Esophagus muscularis mucosa (tissue), 4 donors: ENCODE measurements at regions not wholly inside any gene's neighbourhood (a gene's known extent, or its start where the extent isn't known, plus 50 kb on each side); places are given as distances from the start of the nearest gene placed in this dataset.

Source experiments
- DNase-seq: peaks from one replicate; pipeline ENCODE4 v3.0.0-alpha.2; 2017; ENCODE audit errors: extremely low spot score
- H3K27ac ChIP-seq, 4 donors: fragments of 200-600 bp; sonication (generic); replicated peaks in 1 of 4; 1 replicate in 3 of 4; 2 replicates in 1 of 4; pipeline ENCODE4 v1.5.1; 2016 to 2019; ENCODE audit warnings: mild to moderate bottlenecking in 1 of 4
- H3K27me3 ChIP-seq, 4 donors: fragments of 200-600 bp; sonication (generic); one replicate each; pipeline versions ENCODE4 v1.5.1 to v1.6.0; 2016 to 2019
- H3K36me3 ChIP-seq, 4 donors: fragments of 200-600 bp; sonication (generic); one replicate each; pipeline ENCODE4 v1.5.1; 2016 to 2019
- H3K4me1 ChIP-seq, 4 donors: fragments of 200-600 bp; sonication (generic); one replicate each; pipeline ENCODE4 v1.5.1; 2016 to 2019
- H3K4me3 ChIP-seq, 4 donors: fragments of 200-600 bp; sonication (generic); 1 replicate in 2 of 4; 2 replicates in 2 of 4; pipeline ENCODE4 v1.5.1; 2016 to 2019; ENCODE audit warnings: mild to moderate bottlenecking in 4 of 4, moderate library complexity in 1 of 4
- H3K9me3 ChIP-seq, 4 donors: fragments of 200-600 bp; sonication (generic); 1 replicate in 3 of 4; 2 replicates in 1 of 4; pipeline ENCODE4 v1.5.1; 2016 to 2019
- EP300 ChIP-seq: sonication (generic); formaldehyde crosslinking; IDR thresholded peaks from one replicate; pipeline ENCODE4 v1.6.1; 2017; ENCODE audit warnings: antibody characterized with exemption
- POLR2A ChIP-seq: fragments of 450-650 bp; IDR thresholded peaks from one replicate; pipeline ENCODE4 v1.6.1; 2017; ENCODE audit warnings: antibody characterized with exemption, moderate library complexity, mild to moderate bottlenecking, low read depth
- POLR2AphosphoS5 ChIP-seq, 2 donors: sonication (generic); formaldehyde crosslinking; IDR thresholded peaks; one replicate each; pipeline ENCODE4 v1.6.1; 2017; ENCODE audit warnings: antibody characterized with exemption in 2 of 2
- WGBS: methylation state at CpG from one replicate; pipeline ENCODE4 v1.1.5; 2018; 5-methylcytosine and 5-hydroxymethylcytosine counted together
- intact Hi-C: fragments of 100-400 bp; cut with DNase I; formaldehyde crosslinking; loops from one replicate; pipeline ENCODE4 v1.15.1; 2023
- TF ChIP-seq, protein P1 (sequence below), 3 experiments: fragments of 200-600 bp in 2 of 3; fragments of 450-650 bp in 1 of 3; sonication (generic) in 2 of 3; IDR thresholded peaks; one replicate each; pipeline ENCODE4 v1.5.1; 2017 to 2019; ENCODE audit warnings: antibody characterized with exemption in 3 of 3, mild to moderate bottlenecking in 2 of 3, moderate library complexity in 1 of 3

DNA sequence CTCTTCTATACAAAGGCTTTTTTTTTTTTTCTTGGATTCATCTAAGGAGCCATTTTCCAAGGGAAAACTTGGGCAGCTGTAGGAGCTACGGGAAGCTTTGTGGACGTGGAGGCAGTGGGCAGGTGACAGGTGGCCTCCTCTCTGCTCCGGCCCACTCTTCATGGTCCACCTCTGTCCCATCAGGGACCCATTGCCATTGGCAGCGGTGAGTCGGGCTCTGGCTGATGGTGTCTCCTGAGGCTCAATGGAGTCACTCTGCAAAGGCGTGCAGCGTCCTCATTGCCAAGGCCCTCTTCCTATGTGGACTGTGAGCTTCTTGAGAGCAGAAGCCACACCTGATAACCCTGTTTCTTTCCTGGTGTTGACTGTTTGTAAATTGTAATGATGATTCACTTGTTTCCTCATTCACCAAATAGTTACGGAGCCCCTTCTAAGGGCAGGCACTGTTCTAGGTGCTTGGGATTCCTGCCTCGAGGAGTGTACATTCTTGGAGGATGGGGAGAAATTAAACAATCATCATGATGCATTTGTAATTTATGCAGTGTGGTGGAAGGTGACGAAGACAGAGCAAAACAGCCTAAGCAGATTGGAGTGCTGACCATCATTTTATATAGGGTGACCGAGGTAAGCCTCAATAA is 240.3 kb upstream of the HS6ST1 start:
- no peaks in the 10 kb centered on the region for H3K36me3 ChIP-seq
- no peaks in the 10 kb centered on the region for H3K27me3 ChIP-seq
- no peaks in the 10 kb centered on the region for H3K9me3 ChIP-seq
- DNase-seq: no peak
- H3K4me3 ChIP-seq: no peak overlapping the region
- no peak overlapping the region for H3K27ac ChIP-seq
- WGBS: 91% methylated on average over 11 of the region's 11 CpGs
- intact Hi-C loops: no loop called here
- TF ChIP-seq POLR2A: no peak
- TF ChIP-seq EP300: no peak
- TF ChIP-seq, protein P1, sequence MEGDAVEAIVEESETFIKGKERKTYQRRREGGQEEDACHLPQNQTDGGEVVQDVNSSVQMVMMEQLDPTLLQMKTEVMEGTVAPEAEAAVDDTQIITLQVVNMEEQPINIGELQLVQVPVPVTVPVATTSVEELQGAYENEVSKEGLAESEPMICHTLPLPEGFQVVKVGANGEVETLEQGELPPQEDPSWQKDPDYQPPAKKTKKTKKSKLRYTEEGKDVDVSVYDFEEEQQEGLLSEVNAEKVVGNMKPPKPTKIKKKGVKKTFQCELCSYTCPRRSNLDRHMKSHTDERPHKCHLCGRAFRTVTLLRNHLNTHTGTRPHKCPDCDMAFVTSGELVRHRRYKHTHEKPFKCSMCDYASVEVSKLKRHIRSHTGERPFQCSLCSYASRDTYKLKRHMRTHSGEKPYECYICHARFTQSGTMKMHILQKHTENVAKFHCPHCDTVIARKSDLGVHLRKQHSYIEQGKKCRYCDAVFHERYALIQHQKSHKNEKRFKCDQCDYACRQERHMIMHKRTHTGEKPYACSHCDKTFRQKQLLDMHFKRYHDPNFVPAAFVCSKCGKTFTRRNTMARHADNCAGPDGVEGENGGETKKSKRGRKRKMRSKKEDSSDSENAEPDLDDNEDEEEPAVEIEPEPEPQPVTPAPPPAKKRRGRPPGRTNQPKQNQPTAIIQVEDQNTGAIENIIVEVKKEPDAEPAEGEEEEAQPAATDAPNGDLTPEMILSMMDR (IDR thresholded peaks at IDR 0.05): no peak
- no peak for TF ChIP-seq POLR2AphosphoS5 (IDR thresholded peaks at IDR 0.05)
- peaks cover 0 to 15% (median 15%) of the 10 kb centered on the region in 4 donors for H3K4me1 ChIP-seq

DNA sequence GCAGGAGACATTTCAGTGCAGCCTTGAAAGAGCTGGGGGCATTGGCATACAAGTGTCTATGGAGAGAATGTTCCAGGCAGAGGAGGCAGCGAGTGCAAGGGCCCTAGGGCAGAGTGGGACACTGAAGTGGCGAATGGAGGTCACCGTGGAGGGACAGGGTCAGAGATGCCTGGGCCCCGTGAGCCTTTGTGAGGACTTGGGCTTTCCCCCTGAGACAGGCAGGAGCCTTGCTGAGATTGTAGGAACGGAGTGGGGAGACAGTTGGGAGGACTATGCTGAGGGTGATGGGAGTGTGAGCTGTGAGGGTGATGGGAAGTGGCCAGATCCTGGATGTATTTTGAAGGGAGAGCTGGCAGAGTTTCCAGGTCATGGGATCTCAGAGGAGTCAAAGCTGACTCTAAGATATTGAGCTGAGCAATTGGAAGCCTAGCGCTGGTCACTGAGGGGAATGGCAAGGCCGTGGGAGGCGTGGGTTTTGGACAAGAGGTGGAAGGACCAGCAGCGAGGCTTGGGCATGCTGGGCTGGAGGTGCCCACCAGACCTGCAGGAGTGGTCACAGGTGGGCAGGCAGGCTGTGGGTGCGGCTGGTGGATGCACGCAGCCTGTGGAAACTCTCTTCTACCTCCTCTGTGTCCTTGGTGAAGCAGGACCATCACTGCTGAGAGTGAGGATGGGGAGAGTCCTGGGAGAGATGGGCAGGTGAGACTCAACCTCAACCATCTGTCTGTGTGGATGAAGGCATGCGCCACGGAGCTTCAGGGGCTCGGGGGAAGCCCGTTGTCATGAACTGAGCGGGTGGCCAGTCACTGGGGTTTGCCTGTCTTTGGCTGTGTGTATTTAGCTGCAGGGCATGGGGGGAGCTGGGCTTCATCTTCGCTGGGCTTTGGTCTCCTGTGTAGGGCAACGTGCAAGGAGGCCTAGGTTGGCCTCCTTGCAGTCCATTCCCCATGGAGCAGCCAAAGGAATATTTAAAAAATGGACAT is 241.2 kb upstream of the HS6ST1 start:
- no peak overlapping the region for H3K4me3 ChIP-seq
- H3K4me1 ChIP-seq: peaks cover 0 to 17% (median 15%) of the 10 kb centered on the region in 4 donors
- TF ChIP-seq POLR2AphosphoS5 (IDR thresholded peaks at IDR 0.05): no peak
- no peak for TF ChIP-seq POLR2A
- no peak for TF ChIP-seq EP300
- TF ChIP-seq, protein P1 (IDR thresholded peaks at IDR 0.05): no peak
- WGBS: 96% methylated on average over 18 of the region's 18 CpGs
- intact Hi-C loops: no loop called here
- peak; percentile 60 for DNase-seq
- H3K27me3 ChIP-seq: no peaks in the 10 kb centered on the region
- no peaks in the 10 kb centered on the region for H3K36me3 ChIP-seq
- H3K9me3 ChIP-seq: no peaks in the 10 kb centered on the region
- H3K27ac ChIP-seq: no peak overlapping the region

DNA sequence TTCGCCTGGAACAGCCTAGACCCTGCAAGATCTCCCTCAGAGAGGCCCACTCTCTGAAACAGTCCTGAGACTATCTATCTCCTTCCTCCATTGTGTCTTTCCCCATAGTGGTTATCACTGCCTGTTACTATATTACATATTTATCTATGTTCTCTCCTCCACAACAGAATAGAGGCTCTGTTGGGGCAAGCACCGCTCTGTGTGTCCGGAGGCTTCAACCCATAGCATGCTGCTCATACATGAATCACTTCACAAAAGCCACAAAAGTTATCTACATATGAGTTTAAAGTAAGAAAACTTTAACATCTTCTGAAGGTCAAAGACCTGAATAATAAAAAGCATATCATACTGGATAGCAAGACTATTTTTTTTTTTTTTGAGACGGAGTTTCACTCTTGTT is 242.1 kb upstream of the HS6ST1 start:
- TF ChIP-seq, protein P1 (IDR thresholded peaks at IDR 0.05): no peak
- 96% methylated on average over 4 of the region's 4 CpGs for WGBS
- Histone ChIP-seq H3K9me3 (no peaks in the 10 kb centered on the region), H3K4me3 (no peak overlapping the region), H3K36me3 (no peaks in the 10 kb centered on the region), H3K27me3 (no peaks in the 10 kb centered on the region), H3K27ac (no peak overlapping the region), H3K4me1 (peaks cover 0 to 17% (median 15%) of the 10 kb centered on the region in 4 donors)
- peak; percentile 62 for DNase-seq
- intact Hi-C loops: no loop called here

DNA sequence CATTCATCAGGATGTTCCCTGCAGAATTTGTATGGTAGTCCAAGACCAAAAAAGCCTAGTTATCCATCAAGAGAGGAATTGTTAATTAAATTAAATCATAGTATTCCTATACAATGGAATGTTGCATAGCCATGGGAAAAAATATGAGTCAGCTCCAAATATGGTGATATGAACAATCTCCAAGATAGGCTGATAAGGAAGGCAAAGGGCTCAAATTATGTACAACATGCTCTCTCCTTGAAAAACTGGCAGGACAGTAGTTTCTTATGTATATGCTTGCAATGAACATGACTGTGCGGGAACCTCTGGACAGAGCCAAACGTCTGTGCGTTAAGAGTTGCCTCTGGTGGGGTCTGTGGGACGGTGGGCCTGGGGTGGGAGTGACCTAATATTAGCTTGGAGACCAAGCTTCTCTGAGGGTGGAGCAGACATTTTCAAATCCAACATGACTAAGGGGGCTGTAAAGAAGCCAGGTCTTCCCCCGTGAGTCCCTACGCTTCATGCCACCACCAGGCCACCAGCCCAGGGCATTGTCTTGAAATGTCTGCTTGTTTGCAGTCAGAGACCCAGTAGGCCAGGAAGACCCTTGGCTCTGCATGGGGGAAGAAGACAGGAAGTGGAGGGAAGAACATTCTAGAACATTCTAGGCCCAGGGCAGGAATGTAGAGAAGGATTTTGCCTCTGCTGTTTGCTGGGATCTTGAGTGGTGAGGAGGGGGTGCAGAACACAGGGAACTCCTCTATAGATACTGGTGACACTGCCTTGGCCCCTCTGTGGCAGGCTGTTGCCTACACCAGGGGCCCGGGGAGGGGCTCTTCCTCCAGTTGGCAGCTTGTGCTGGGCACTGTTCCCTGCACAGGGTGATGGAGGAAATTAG is 244.0 kb upstream of the HS6ST1 start:
- no peak for TF ChIP-seq EP300
- TF ChIP-seq, protein P1 (IDR thresholded peaks at IDR 0.05): no peak
- no peak for TF ChIP-seq POLR2AphosphoS5 (IDR thresholded peaks at IDR 0.05)
- TF ChIP-seq POLR2A: no peak
- intact Hi-C loops: no loop called here
- peak; percentile 68 for DNase-seq
- WGBS: 73% methylated on average over 6 of the region's 7 CpGs
- H3K9me3 ChIP-seq: no peaks in the 10 kb centered on the region
- peak overlapping the region in 1 of 4 donors; percentile 3 for H3K27ac ChIP-seq
- H3K4me3 ChIP-seq: no peak overlapping the region
- peaks cover 0 to 17% (median 15%) of the 10 kb centered on the region in 4 donors for H3K4me1 ChIP-seq
- H3K27me3 ChIP-seq: no peaks in the 10 kb centered on the region
- H3K36me3 ChIP-seq: no peaks in the 10 kb centered on the region
